ENCODE measurements at regions not wholly inside any gene's neighbourhood (a gene's known extent, or its start where the extent isn't known, plus 50 kb on each side); places are given as distances from the start of the nearest gene placed in this dataset.

DNA sequence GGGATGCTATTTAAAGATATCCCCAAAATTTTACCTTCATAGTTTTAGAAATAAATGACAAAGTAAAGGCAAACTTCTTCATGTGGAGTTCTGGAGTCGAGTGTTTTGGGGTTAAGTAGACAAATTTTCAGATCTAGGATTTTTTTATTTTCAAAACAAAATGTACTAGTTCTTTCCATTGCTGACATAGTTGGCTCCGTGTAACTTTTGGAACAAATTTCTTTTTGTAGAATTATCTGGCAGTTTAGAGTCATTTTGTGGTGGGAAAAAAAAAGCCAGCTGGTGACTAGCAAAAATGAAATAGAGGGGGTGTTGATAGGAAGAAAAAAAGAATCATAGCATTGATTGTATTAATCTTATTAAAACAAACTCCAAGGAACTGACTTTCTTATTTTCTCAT is 131.6 kb upstream of the TCF21 start:
- Histone ChIP-seq H3K4ac (replicated peaks; ENCODE audit: insufficient read length, low read depth, low read length) (no peak overlapping the region), H3K4me1 (replicated peaks in 1 of 4; ENCODE audit: control insufficient read depth in 3 of 4, insufficient read depth in 4 of 4, low read length in 3 of 4) (no peaks in the 10 kb centered on the region), H2BK5ac (ENCODE audit: low read depth, low read length) (no peak overlapping the region), H3K56ac (replicated peaks; ENCODE audit: insufficient read length, low read depth, low read length) (no peak overlapping the region), H3K18ac (ENCODE audit: extremely low read depth, low read length) (no peak overlapping the region), H2AFZ (ENCODE audit: low read length) (no peak overlapping the region), H2AK5ac (ENCODE audit: low read depth, low read length) (no peak overlapping the region), H3K79me2 (ENCODE audit: control insufficient read depth in 1 of 2, insufficient read depth in 2 of 2, low read length in 2 of 2) (no peaks in the 10 kb centered on the region), H3K27ac (ENCODE audit: low read depth, low read length) (no peak overlapping the region), H3K36me3 (ENCODE audit: control insufficient read depth in 2 of 4, insufficient read depth in 4 of 4, low read length in 3 of 4) (no peaks in the 10 kb centered on the region), H2BK15ac (ENCODE audit: low read length) (no peak overlapping the region), H4K5ac (ENCODE audit: insufficient read length, low read depth, low read length) (no peak overlapping the region), H4K8ac (ENCODE audit: extremely low read depth, insufficient read depth, low read length) (no peak overlapping the region), H3K23me2 (ENCODE audit: low read depth, low read length) (no peaks in the 10 kb centered on the region), H3K79me1 (ENCODE audit: low read depth, low read length) (no peaks in the 10 kb centered on the region), H3K14ac (ENCODE audit: insufficient read length) (no peak overlapping the region), H3K23ac (ENCODE audit: insufficient read length) (no peak overlapping the region), H3K9ac (replicated peaks in 1 of 4; ENCODE audit: extremely low read depth in 1 of 4, low read depth in 3 of 4, low read length in 3 of 4) (no peak overlapping the region), H2BK12ac (ENCODE audit: low read depth, low read length) (no peak overlapping the region), H2BK120ac (replicated peaks; ENCODE audit: low read depth, low read length) (no peak overlapping the region), H4K91ac (replicated peaks; ENCODE audit: insufficient read length, low read length) (no peak overlapping the region), H2BK20ac (ENCODE audit: low read length) (no peak overlapping the region), H4K20me1 (replicated peaks in 1 of 2; ENCODE audit: control insufficient read depth in 1 of 2, insufficient read depth in 2 of 2, low read length in 2 of 2) (no peaks in the 10 kb centered on the region), H3K9me3 (ENCODE audit: insufficient read depth in 2 of 2, low read depth in 1 of 2, low read length in 1 of 2) (no peaks in the 10 kb centered on the region), H3K27me3 (replicated peaks in 1 of 4; ENCODE audit: control insufficient read depth in 3 of 4, extremely low read depth in 1 of 4, insufficient read depth in 3 of 4, low read length in 3 of 4) (no peaks in the 10 kb centered on the region), H3K4me2 (ENCODE audit: insufficient read depth in 1 of 2, low read depth in 2 of 2, low read length in 2 of 2) (no peak overlapping the region), H3K4me3 (ENCODE audit: extremely low read depth in 1 of 4, insufficient read depth in 2 of 4, low read depth in 3 of 4, low read length in 4 of 4) (no peak overlapping the region)
- DNase-seq (ENCODE audit: low read depth in 1 of 2, low spot score in 2 of 2), result no peak
- 90% methylated on average over 2 of the region's 2 CpGs; no CpG with 5 or more reads in 1 of the 2 experiments for WGBS, 2 experiments (ENCODE audit: extremely low coverage in 1 of 2, insufficient coverage in 1 of 2, insufficient read length in 1 of 2, insufficient replicate concordance in 2 of 2, low coverage in 1 of 2, low lambda C conversion rate in 2 of 2, missing lambda C conversion rate in 1 of 2)
- POLR2A ChIA-PET (ENCODE audit: partially characterized antibody), result no interaction called here
- no peak for FAIRE-seq
- CTCF ChIA-PET (ENCODE audit: partially characterized antibody), result interaction anchor here (0.7 to 1.3 kb wide), 3 partner anchors 16 to 158 kb away, joined by 3 to 5 read pairs (median 4); no protein-coding TSS in a partner anchor
- TF ChIP-seq ASH2L (IDR thresholded peaks at IDR 0.05; ENCODE audit: low read length) (no peak), ZNF274 (IDR thresholded peaks at IDR 0.05; ENCODE audit: borderline replicate concordance, extremely low read depth, low read length) (no peak), FOSL1 (IDR thresholded peaks at IDR 0.05; ENCODE audit: insufficient read depth, low read depth, low read length) (no peak), GTF2F1 (IDR thresholded peaks at IDR 0.05; ENCODE audit: borderline replicate concordance, low read depth, low read length) (no peak)

Measured in H1 (cell line).